H9 (cell line): ENCODE measurements at regions not wholly inside any gene's neighbourhood (a gene's known extent, or its start where the extent isn't known, plus 50 kb on each side); places are given as distances from the start of the nearest gene placed in this dataset.

ENCODE experiments used
- DNase-seq: peaks from one replicate; pipeline ENCODE4 v3.0.0-alpha.2; 2017
- H2AFZ ChIP-seq: one replicate; pipeline ENCODE4 v1.6.1; 2013; ENCODE audit warnings: mild to moderate bottlenecking, low read length, control low read depth, moderate library complexity
- H2AK5ac ChIP-seq: 2 replicates; pipeline ENCODE4 v1.6.1; 2013; ENCODE audit warnings: low read length, control low read depth, mixed read lengths; ENCODE audit not compliant: insufficient read length
- H2BK120ac ChIP-seq: one replicate; pipeline ENCODE4 v1.6.1; 2013; ENCODE audit warnings: low read depth, mild to moderate bottlenecking, low read length, control low read depth, inconsistent platforms; ENCODE audit not compliant: poor library complexity, severe bottlenecking
- H2BK12ac ChIP-seq: 2 replicates; pipeline ENCODE4 v1.6.1; 2013; ENCODE audit warnings: low read length, control low read depth, mixed read lengths, low read depth; ENCODE audit not compliant: insufficient read length
- H2BK15ac ChIP-seq: 2 replicates; pipeline ENCODE4 v1.6.1; 2013; ENCODE audit warnings: low read depth, low read length, control low read depth
- H2BK20ac ChIP-seq: one replicate; pipeline ENCODE4 v1.6.1; 2013; ENCODE audit warnings: low read depth, mild to moderate bottlenecking, low read length, control low read depth, inconsistent platforms; ENCODE audit not compliant: poor library complexity, severe bottlenecking
- H2BK5ac ChIP-seq: 2 replicates; pipeline ENCODE4 v1.6.1; 2013; ENCODE audit warnings: low read length, control low read depth, mixed read lengths; ENCODE audit not compliant: insufficient read length
- H3K14ac ChIP-seq: 2 replicates; pipeline ENCODE4 v1.6.1; 2013; ENCODE audit warnings: low read length, control low read depth; ENCODE audit not compliant: insufficient read depth
- H3K18ac ChIP-seq: 2 replicates; pipeline ENCODE4 v1.6.1; 2013; ENCODE audit warnings: low read depth, mild to moderate bottlenecking, mixed read lengths, low read length, control low read depth; ENCODE audit not compliant: insufficient read length
- H3K23ac ChIP-seq: 2 replicates; pipeline ENCODE4 v1.6.1; 2013; ENCODE audit warnings: low read length, control low read depth, mixed read lengths, low read depth; ENCODE audit not compliant: insufficient read length
- H3K23me2 ChIP-seq: 2 replicates; pipeline ENCODE4 v1.6.1; 2013; ENCODE audit warnings: low read depth, mild to moderate bottlenecking, mixed read lengths, low read length, control low read depth; ENCODE audit not compliant: insufficient read length, poor library complexity, severe bottlenecking
- H3K27ac ChIP-seq: 2 replicates; pipeline ENCODE4 v1.5.1; 2013; ENCODE audit warnings: low read length, control low read depth, mixed read lengths, low read depth; ENCODE audit not compliant: insufficient read length
- H3K27me3 ChIP-seq: 2 replicates; pipeline ENCODE4 v1.6.1; 2013; ENCODE audit warnings: low read length, control low read depth, inconsistent platforms; ENCODE audit not compliant: insufficient read depth
- H3K4ac ChIP-seq: 2 replicates; pipeline ENCODE4 v1.6.1; 2013; ENCODE audit warnings: low read depth, mild to moderate bottlenecking, control low read depth, inconsistent platforms, low read length, moderate library complexity
- H3K4me1 ChIP-seq: 2 replicates; pipeline ENCODE4 v1.6.1; 2013; ENCODE audit warnings: low read length, control low read depth, inconsistent platforms; ENCODE audit not compliant: insufficient read depth
- H3K4me2 ChIP-seq: 2 replicates; pipeline ENCODE4 v1.6.1; 2013; ENCODE audit warnings: low read length, control low read depth, mixed read lengths; ENCODE audit not compliant: insufficient read length, insufficient read depth
- H3K56ac ChIP-seq: 2 replicates; pipeline ENCODE4 v1.6.1; 2013; ENCODE audit warnings: low read depth, mild to moderate bottlenecking, mixed read lengths, low read length, control low read depth; ENCODE audit not compliant: insufficient read length
- H3K79me1 ChIP-seq: 2 replicates; pipeline ENCODE4 v1.6.1; 2013; ENCODE audit warnings: low read depth, mild to moderate bottlenecking, moderate library complexity, low read length, control low read depth, inconsistent platforms; ENCODE audit not compliant: insufficient read depth, poor library complexity, severe bottlenecking
- H3K79me2 ChIP-seq: 2 replicates; pipeline ENCODE4 v1.6.1; 2013; ENCODE audit warnings: low read length, control low read depth, inconsistent platforms; ENCODE audit not compliant: insufficient read depth
- H3K9ac ChIP-seq: 2 replicates; pipeline ENCODE4 v1.6.1; 2013; ENCODE audit warnings: low read length, control low read depth, mixed read lengths; ENCODE audit not compliant: insufficient read length; ENCODE audit errors: extremely low read depth
- H3K9me3 ChIP-seq: one replicate; pipeline ENCODE4 v1.6.1; 2013; ENCODE audit warnings: low read depth, low read length, inconsistent platforms; ENCODE audit not compliant: control insufficient read depth
- H3T11ph ChIP-seq: one replicate; pipeline ENCODE4 v1.6.1; 2013; ENCODE audit warnings: mild to moderate bottlenecking, low read length, control low read depth, inconsistent platforms
- H4K20me1 ChIP-seq: one replicate; pipeline ENCODE4 v1.6.1; 2013; ENCODE audit not compliant: control insufficient read depth, insufficient read length, insufficient read depth
- H4K5ac ChIP-seq: 2 replicates; pipeline ENCODE4 v1.6.1; 2013; ENCODE audit warnings: low read depth, mild to moderate bottlenecking, mixed read lengths, low read length, control low read depth; ENCODE audit not compliant: insufficient read length
- H4K8ac ChIP-seq: replicated peaks from 2 replicates; pipeline ENCODE4 v1.6.1; 2013; ENCODE audit warnings: low read length, control low read depth, mixed read lengths, low read depth; ENCODE audit not compliant: insufficient read length
- H4K91ac ChIP-seq: 2 replicates; pipeline ENCODE4 v1.6.1; 2013; ENCODE audit warnings: low read depth, mild to moderate bottlenecking, moderate library complexity, mixed read lengths, low read length, control low read depth; ENCODE audit not compliant: insufficient read length
- H3K27ac Mint-ChIP-seq, 3 experiments: 2 replicates in 2 of 3; 3 replicates in 1 of 3; pipeline ENCODE4 v1.8.0; 2020 to 2021; ENCODE audit warnings: mixed read lengths in 3 of 3, mild to moderate bottlenecking in 1 of 3, moderate library complexity in 1 of 3
- H3K27me3 Mint-ChIP-seq: 2 replicates; pipeline ENCODE4 v1.8.0; 2021; ENCODE audit warnings: low read depth, mild to moderate bottlenecking, moderate library complexity, mixed read lengths
- H3K36me3 Mint-ChIP-seq, 3 experiments: 2 replicates in 2 of 3; 3 replicates in 1 of 3; pipeline ENCODE4 v1.8.0; 2020 to 2021; ENCODE audit warnings: low read depth in 3 of 3, mixed read lengths in 3 of 3; ENCODE audit not compliant: insufficient read depth in 1 of 3
- H3K4me1 Mint-ChIP-seq, 2 experiments: 2 replicates each; pipeline ENCODE4 v1.8.0; 2020; ENCODE audit warnings: mixed read lengths in 2 of 2
- H3K4me3 Mint-ChIP-seq, 2 experiments: 2 replicates in 1 of 2; 3 replicates in 1 of 2; pipeline ENCODE4 v1.8.0; 2020 to 2021; ENCODE audit warnings: mild to moderate bottlenecking in 2 of 2, mixed read lengths in 2 of 2, moderate library complexity in 1 of 2
- H3K9me3 Mint-ChIP-seq, 2 experiments: 2 replicates in 1 of 2; 3 replicates in 1 of 2; pipeline ENCODE4 v1.8.0; 2020; ENCODE audit warnings: mild to moderate bottlenecking in 2 of 2, mixed read lengths in 2 of 2, moderate library complexity in 1 of 2
- CTCF ChIP-seq: fragments of 200-600 bp; sonication (generic); conservative IDR thresholded peaks from 3 replicates; pipeline ENCODE4 v1.8.0; 2021; ENCODE audit warnings: antibody characterized with exemption, mild to moderate bottlenecking
- whole genome bisulfite sequencing: extraction: QIAGEN DNeasy Blood & Tissue Kit; methylation state at CpG from one replicate; pipeline ENCODE4 v1.1.7; 2013; ENCODE audit warnings: missing lambda C conversion rate, low lambda C conversion rate, mixed read lengths; ENCODE audit not compliant: insufficient read length; ENCODE audit errors: extremely low coverage; 5-methylcytosine and 5-hydroxymethylcytosine counted together

GRCh38 chr2:175732531-175732930, 269.5 kb downstream of the LNPK start:
- H3K27ac ChIP-seq = no peak overlapping the region
- no peaks in the 10 kb centered on the region for H3K79me1 ChIP-seq
- H3K27ac Mint-ChIP-seq = no peak overlapping the region; a peak in 1 of 7 replicates
- no peaks in the 10 kb centered on the region for H3K79me2 ChIP-seq
- no peak overlapping the region for H3T11ph ChIP-seq
- H4K91ac ChIP-seq = no peak overlapping the region
- H3K9me3 ChIP-seq = no peaks in the 10 kb centered on the region
- no peaks in the 10 kb centered on the region for H3K36me3 Mint-ChIP-seq
- H3K23ac ChIP-seq = no peak overlapping the region
- no peaks in the 10 kb centered on the region for H4K20me1 ChIP-seq
- H3K27me3 ChIP-seq = no peaks in the 10 kb centered on the region; the same call in 1 of the 2 replicates
- H4K5ac ChIP-seq = no peak overlapping the region
- H3K14ac ChIP-seq = no peak overlapping the region
- no peak overlapping the region for H3K4me2 ChIP-seq
- no peaks in the 10 kb centered on the region; the same call in 1 of the 2 replicates for H3K4me1 ChIP-seq
- no peak for DNase-seq
- no peak overlapping the region for H2BK5ac ChIP-seq
- no peak overlapping the region for H2BK15ac ChIP-seq
- WGBS = no CpG with 5 or more reads among the region's 2 CpGs
- H3K18ac ChIP-seq = no peak overlapping the region
- no peaks in the 10 kb centered on the region for H3K9me3 Mint-ChIP-seq
- no peaks in the 10 kb centered on the region for H3K27me3 Mint-ChIP-seq
- no peak overlapping the region for H2BK20ac ChIP-seq
- H3K56ac ChIP-seq = no peak overlapping the region
- H2AFZ ChIP-seq = no peak overlapping the region
- H3K23me2 ChIP-seq = no peaks in the 10 kb centered on the region
- H2BK120ac ChIP-seq = no peak overlapping the region
- H2BK12ac ChIP-seq = no peak overlapping the region
- no peak overlapping the region for H2AK5ac ChIP-seq
- H4K8ac ChIP-seq = no peak overlapping the region
- no peak overlapping the region for H3K4me3 Mint-ChIP-seq
- H3K4ac ChIP-seq = no peak overlapping the region
- no peak overlapping the region for H3K9ac ChIP-seq
- peaks cover 13 to 17% of the 10 kb centered on the region in 2 experiments for H3K4me1 Mint-ChIP-seq
- no peak for TF ChIP-seq CTCF
